ENCODE measurements at regions not wholly inside any gene's neighbourhood (a gene's known extent, or its start where the extent isn't known, plus 50 kb on each side); places are given as distances from the start of the nearest gene placed in this dataset.

- DNase-seq, result no peak
Observed at GRCh38 chr17:15036238-15036637, 228.9 kb downstream of the PMP22 start.

- DNase-seq, result no peak
Observed at GRCh38 chr17:15031975-15032374, 233.2 kb downstream of the PMP22 start.

- DNase-seq, result no peak
Observed at GRCh38 chr17:15029469-15029868, 235.7 kb downstream of the PMP22 start.

- no peak for DNase-seq
Observed at GRCh38 chr17:15027853-15028252, 237.3 kb downstream of the PMP22 start.

GRCh38 chr17:15026088-15026487 lies 239.0 kb downstream of the PMP22 start:
- DNase-seq, result no peak

GRCh38 chr17:15023589-15024336 lies 241.4 kb downstream of the PMP22 start:
- no peak for DNase-seq

GRCh38 chr17:15019158-15019557 lies 246.0 kb downstream of the PMP22 start:
- DNase-seq, result no peak

GRCh38 chr17:15012351-15012980 lies 252.7 kb downstream of the PMP22 start:
- no peak for DNase-seq

GRCh38 chr17:15009087-15009486 lies 256.0 kb downstream of the PMP22 start:
- DNase-seq, result no peak

- no peak for DNase-seq
Observed at GRCh38 chr17:15007147-15007553, 258.0 kb downstream of the PMP22 start.

- DNase-seq, result no peak
Observed at GRCh38 chr17:15006421-15007128, 258.6 kb downstream of the PMP22 start.

GRCh38 chr17:15000661-15001060 lies 264.5 kb downstream of the PMP22 start:
- no peak for DNase-seq

- no peak for DNase-seq
Observed at GRCh38 chr17:14997290-14997689, 267.8 kb downstream of the PMP22 start.

GRCh38 chr17:14986127-14986526 lies 279.0 kb downstream of the PMP22 start:
- no peak for DNase-seq

- DNase-seq, result no peak
Observed at GRCh38 chr17:14972844-14973243, 292.3 kb downstream of the PMP22 start.

GRCh38 chr17:14971054-14971453 lies 294.1 kb downstream of the PMP22 start:
- no peak for DNase-seq

GRCh38 chr17:14959106-14959648 lies 305.9 kb downstream of the PMP22 start:
- DNase-seq, result no peak

- no peak for DNase-seq
Observed at GRCh38 chr17:14953405-14953804, 311.7 kb downstream of the PMP22 start.

GRCh38 chr17:14950686-14951085 lies 314.4 kb downstream of the PMP22 start:
- no peak for DNase-seq

GRCh38 chr17:14950216-14950615 lies 314.9 kb downstream of the PMP22 start:
- DNase-seq, result no peak

GRCh38 chr17:14947671-14948070 lies 317.5 kb downstream of the PMP22 start:
- DNase-seq, result no peak

GRCh38 chr17:14946481-14946880 lies 318.6 kb downstream of the PMP22 start:
- DNase-seq, result no peak

GRCh38 chr17:14942526-14943190 lies 322.5 kb downstream of the PMP22 start:
- DNase-seq, result no peak

Data from CD4-positive, alpha-beta T cell treated with Interleukin-10 for 1 hour (primary cell).